ENCODE measurements at regions not wholly inside any gene's neighbourhood (a gene's known extent, or its start where the extent isn't known, plus 50 kb on each side); places are given as distances from the start of the nearest gene placed in this dataset.

DNA sequence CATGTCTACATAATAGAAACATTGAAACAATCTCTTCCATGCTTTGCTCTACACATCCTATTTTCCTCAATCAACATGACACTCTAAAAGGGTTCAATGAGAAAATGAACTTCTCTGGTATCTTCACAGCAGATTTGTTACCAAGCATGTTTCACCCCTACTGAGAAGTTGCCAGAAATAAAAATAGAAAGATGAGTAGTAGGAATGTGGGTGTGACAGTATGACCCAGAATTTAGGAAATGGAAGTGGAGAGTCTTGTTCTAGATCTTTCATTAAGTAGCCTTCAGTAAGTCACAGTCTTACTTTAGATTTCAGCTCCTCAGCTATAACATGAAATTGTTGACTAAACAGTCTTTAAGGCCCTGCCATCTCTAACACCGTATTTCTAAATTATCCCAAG, 581.8 kb downstream of the EFNA5 start:
- TF ChIP-seq POLR2A (IDR thresholded peaks at IDR 0.05): no peak
- TF ChIP-seq, protein P1, sequence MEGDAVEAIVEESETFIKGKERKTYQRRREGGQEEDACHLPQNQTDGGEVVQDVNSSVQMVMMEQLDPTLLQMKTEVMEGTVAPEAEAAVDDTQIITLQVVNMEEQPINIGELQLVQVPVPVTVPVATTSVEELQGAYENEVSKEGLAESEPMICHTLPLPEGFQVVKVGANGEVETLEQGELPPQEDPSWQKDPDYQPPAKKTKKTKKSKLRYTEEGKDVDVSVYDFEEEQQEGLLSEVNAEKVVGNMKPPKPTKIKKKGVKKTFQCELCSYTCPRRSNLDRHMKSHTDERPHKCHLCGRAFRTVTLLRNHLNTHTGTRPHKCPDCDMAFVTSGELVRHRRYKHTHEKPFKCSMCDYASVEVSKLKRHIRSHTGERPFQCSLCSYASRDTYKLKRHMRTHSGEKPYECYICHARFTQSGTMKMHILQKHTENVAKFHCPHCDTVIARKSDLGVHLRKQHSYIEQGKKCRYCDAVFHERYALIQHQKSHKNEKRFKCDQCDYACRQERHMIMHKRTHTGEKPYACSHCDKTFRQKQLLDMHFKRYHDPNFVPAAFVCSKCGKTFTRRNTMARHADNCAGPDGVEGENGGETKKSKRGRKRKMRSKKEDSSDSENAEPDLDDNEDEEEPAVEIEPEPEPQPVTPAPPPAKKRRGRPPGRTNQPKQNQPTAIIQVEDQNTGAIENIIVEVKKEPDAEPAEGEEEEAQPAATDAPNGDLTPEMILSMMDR (IDR thresholded peaks at IDR 0.05 in 4 of 5, conservative IDR thresholded peaks at IDR 0.05 in 1 of 5): no peak
